C4-2B (cell line): ENCODE measurements at regions not wholly inside any gene's neighbourhood (a gene's known extent, or its start where the extent isn't known, plus 50 kb on each side); places are given as distances from the start of the nearest gene placed in this dataset.

Source experiments
- H3K27ac ChIP-seq: fragments of 450-650 bp; 2 replicates; pipeline ENCODE4 v1.5.1; 2017
- CTCF ChIP-seq: fragments of 450-650 bp; conservative IDR thresholded peaks from 2 replicates; pipeline ENCODE4 v1.5.1; 2017; ENCODE audit warnings: mild to moderate bottlenecking
- ZFX ChIP-seq: fragments of 450-650 bp; IDR thresholded peaks from 2 replicates; pipeline ENCODE4 v1.6.1; 2017

GRCh38 chr14:76577090-76577489 lies 184.2 kb upstream of the VASH1 start:
- no peak overlapping the region for H3K27ac ChIP-seq
- no peak for TF ChIP-seq CTCF
- no peak for TF ChIP-seq ZFX

DNA sequence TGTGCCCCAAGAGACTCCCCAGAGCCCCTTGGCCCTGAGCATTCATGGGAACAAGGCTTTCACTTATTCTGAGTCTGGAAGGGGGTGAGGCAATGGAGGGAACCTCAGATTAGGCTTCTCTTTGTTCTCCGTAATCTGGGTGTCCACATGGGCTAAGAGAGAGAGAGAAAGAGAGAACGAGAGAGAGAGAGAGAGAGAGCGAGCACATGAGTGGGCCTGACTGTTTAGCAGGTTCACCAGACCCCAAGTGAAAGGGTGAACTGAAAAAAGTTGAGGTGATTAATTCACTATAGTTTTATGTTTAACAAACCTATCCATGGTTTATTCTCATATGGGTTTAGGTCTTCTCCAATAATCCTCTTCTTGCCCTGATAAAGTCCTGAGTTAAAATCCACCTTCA lies 183.4 kb upstream of the VASH1 start:
- TF ChIP-seq ZFX = no peak
- no peak for TF ChIP-seq CTCF

GRCh38 chr14:76580399-76580798 lies 180.9 kb upstream of the VASH1 start:
- no peak overlapping the region for H3K27ac ChIP-seq
- TF ChIP-seq CTCF (no peak), ZFX (no peak)

More for the DNA sequence above, 183.4 kb upstream of the VASH1 start:
- no peak overlapping the region for H3K27ac ChIP-seq

DNA sequence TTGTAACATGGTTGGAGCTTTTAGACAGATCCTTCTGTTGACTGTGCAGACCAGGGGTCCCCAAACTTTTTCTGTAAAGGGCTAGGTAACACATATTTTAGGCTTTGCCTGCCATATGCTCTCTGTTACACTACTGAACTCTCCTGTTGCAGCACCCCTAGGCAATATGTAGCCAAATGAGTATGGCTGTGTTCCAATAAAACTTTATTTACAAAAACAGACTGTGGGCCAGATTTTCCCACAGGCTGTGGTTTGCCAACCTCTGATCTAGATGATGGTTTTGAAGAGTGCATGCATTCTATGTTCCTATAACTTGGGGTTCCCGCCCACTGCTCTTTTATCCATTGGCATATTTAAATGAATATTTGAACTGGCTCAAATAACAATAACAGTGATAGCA lies 180.3 kb upstream of the VASH1 start:
- H3K27ac ChIP-seq = no peak overlapping the region
- no peak for TF ChIP-seq CTCF
- no peak for TF ChIP-seq ZFX

GRCh38 chr14:76581592-76581991 lies 179.7 kb upstream of the VASH1 start:
- no peak overlapping the region for H3K27ac ChIP-seq
- no peak for TF ChIP-seq ZFX
- TF ChIP-seq CTCF = no peak

DNA sequence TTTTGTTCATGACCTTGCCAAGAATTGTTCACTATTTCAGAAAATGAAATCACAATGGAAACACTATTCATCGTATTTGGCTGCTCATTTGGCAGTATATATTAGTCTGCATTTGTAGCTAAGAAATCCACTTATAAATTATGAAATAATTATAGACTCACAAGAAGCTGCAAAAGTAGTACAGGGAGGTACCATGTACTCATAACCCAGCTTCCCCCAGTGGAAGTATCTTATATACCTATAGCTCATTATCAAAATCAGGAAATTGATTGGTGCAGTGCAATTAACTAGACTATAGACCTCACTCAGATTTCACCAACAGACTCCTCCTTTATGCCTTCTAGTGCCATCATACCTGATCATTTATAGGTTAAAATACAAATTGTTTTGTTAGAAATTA lies 178.8 kb upstream of the VASH1 start:
- TF ChIP-seq CTCF (no peak), ZFX (no peak)
- H3K27ac ChIP-seq = no peak overlapping the region

GRCh38 chr14:76583174-76583573 lies 178.1 kb upstream of the VASH1 start:
- TF ChIP-seq CTCF (no peak), ZFX (no peak)
- H3K27ac ChIP-seq = no peak overlapping the region
